GM10266 (cell line): ENCODE measurements at regions not wholly inside any gene's neighbourhood (a gene's known extent, or its start where the extent isn't known, plus 50 kb on each side); places are given as distances from the start of the nearest gene placed in this dataset.

Experiments used
- DNase-seq: peaks from one replicate; pipeline ENCODE4 v3.0.0; 2012; ENCODE audit errors: extremely low spot score
- CTCF ChIP-seq: IDR thresholded peaks from 2 replicates; pipeline ENCODE4 v1.5.1; 2012; ENCODE audit warnings: mild to moderate bottlenecking, low read depth; ENCODE audit not compliant: control insufficient read depth, insufficient read depth; ENCODE audit errors: missing control alignments

GRCh38 chr11:128133501-128133900 lies 453.9 kb downstream of the ETS1 start:
- no peak for TF ChIP-seq CTCF
- no peak for DNase-seq

GRCh38 chr11:128130052-128130451 lies 457.3 kb downstream of the ETS1 start:
- no peak for DNase-seq
- no peak for TF ChIP-seq CTCF

GRCh38 chr11:128125723-128126122 lies 461.6 kb downstream of the ETS1 start:
- DNase-seq = no peak
- TF ChIP-seq CTCF = no peak

GRCh38 chr11:128116885-128117284 lies 470.5 kb downstream of the ETS1 start:
- no peak for DNase-seq
- no peak for TF ChIP-seq CTCF

- TF ChIP-seq CTCF = no peak
- DNase-seq = no peak
These were observed 470.9 kb downstream of the ETS1 start for GRCh38 chr11:128116447-128116846.

GRCh38 chr11:128105950-128106349 lies 481.4 kb downstream of the ETS1 start:
- no peak for TF ChIP-seq CTCF

GRCh38 chr11:128105511-128105910 lies 481.8 kb downstream of the ETS1 start:
- no peak for DNase-seq

More at GRCh38 chr11:128105950-128106349, 481.4 kb downstream of the ETS1 start:
- no peak for DNase-seq

More at GRCh38 chr11:128105511-128105910, 481.8 kb downstream of the ETS1 start:
- no peak for TF ChIP-seq CTCF
